HL-60 (cell line): ENCODE measurements at regions not wholly inside any gene's neighbourhood (a gene's known extent, or its start where the extent isn't known, plus 50 kb on each side); places are given as distances from the start of the nearest gene placed in this dataset.
"Not testable (repeated sequence)": the region's sequence is repeated elsewhere in the genome, so short reads cannot be mapped to it uniquely, and the experiment has no call there.

Source experiments
- DNase-seq, 2 experiments: peaks; one replicate each; pipeline ENCODE4 v3.0.0-alpha.2; 2010 to 2020; ENCODE audit warnings: low read depth in 1 of 2, low spot score in 1 of 2
- H3K27ac ChIP-seq: fragments of 250-450 bp; sonication (Bioruptor Pico); replicated peaks from 2 replicates; pipeline ENCODE4 v1.5.1; 2020; ENCODE audit warnings: mild to moderate bottlenecking, moderate library complexity
- H3K27me3 ChIP-seq: fragments of 250-450 bp; sonication (Bioruptor Pico); 2 replicates; pipeline ENCODE4 v1.5.1; 2021; ENCODE audit warnings: mild to moderate bottlenecking, moderate library complexity; ENCODE audit not compliant: insufficient read depth, poor library complexity, severe bottlenecking
- H3K4me3 ChIP-seq: replicated peaks from 2 replicates; pipeline ENCODE4 v1.5.1; 2011; ENCODE audit warnings: mild to moderate bottlenecking, control low read depth, low read length; ENCODE audit not compliant: insufficient read depth
- CTCF ChIP-seq: IDR thresholded peaks from one replicate; pipeline ENCODE4 v1.5.1; 2011; ENCODE audit warnings: low read length, control low read depth, inconsistent platforms; ENCODE audit not compliant: insufficient read depth
- GABPA ChIP-seq: IDR thresholded peaks from 2 replicates; pipeline ENCODE4 v1.6.1; 2012; ENCODE audit warnings: low read depth
- POLR2AphosphoS5 ChIP-seq: IDR thresholded peaks from 2 replicates; pipeline ENCODE4 v1.6.1; 2012; ENCODE audit warnings: low read depth
- SPI1 ChIP-seq: IDR thresholded peaks from 2 replicates; pipeline ENCODE4 v1.6.1; 2012; ENCODE audit warnings: low read depth, mild to moderate bottlenecking, borderline replicate concordance
- TF ChIP-seq, protein P1 (sequence below): IDR thresholded peaks from 2 replicates; pipeline ENCODE4 v1.6.1; 2012; ENCODE audit warnings: low read depth; ENCODE audit not compliant: insufficient replicate concordance

DNA sequence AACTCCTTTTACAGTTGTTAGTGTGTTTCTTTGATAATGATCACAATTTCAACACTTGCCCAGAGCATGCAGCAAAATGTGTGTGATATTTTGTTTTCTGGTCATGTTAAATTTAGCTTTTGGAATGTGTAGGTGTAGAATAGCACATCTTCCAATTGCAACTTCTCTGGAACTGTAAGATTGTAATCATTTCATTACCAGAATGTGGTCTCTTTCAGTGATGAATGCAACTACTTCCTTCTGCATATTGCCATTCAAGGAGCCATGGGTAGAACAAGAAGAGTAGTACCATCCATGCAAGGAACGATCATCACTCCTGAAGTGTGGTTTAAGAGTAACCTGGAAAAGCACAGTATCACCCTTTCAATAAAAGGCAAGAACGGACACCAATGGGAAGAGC lies 548.8 kb upstream of the ZNF804A start:
- no peak overlapping the region for H3K27ac ChIP-seq
- TF ChIP-seq, protein P1, sequence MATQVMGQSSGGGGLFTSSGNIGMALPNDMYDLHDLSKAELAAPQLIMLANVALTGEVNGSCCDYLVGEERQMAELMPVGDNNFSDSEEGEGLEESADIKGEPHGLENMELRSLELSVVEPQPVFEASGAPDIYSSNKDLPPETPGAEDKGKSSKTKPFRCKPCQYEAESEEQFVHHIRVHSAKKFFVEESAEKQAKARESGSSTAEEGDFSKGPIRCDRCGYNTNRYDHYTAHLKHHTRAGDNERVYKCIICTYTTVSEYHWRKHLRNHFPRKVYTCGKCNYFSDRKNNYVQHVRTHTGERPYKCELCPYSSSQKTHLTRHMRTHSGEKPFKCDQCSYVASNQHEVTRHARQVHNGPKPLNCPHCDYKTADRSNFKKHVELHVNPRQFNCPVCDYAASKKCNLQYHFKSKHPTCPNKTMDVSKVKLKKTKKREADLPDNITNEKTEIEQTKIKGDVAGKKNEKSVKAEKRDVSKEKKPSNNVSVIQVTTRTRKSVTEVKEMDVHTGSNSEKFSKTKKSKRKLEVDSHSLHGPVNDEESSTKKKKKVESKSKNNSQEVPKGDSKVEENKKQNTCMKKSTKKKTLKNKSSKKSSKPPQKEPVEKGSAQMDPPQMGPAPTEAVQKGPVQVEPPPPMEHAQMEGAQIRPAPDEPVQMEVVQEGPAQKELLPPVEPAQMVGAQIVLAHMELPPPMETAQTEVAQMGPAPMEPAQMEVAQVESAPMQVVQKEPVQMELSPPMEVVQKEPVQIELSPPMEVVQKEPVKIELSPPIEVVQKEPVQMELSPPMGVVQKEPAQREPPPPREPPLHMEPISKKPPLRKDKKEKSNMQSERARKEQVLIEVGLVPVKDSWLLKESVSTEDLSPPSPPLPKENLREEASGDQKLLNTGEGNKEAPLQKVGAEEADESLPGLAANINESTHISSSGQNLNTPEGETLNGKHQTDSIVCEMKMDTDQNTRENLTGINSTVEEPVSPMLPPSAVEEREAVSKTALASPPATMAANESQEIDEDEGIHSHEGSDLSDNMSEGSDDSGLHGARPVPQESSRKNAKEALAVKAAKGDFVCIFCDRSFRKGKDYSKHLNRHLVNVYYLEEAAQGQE, result no peak
- TF ChIP-seq SPI1, result no peak
- no peak for TF ChIP-seq POLR2AphosphoS5
- DNase-seq, result no peak
- H3K4me3 ChIP-seq, result no peak overlapping the region
- H3K27me3 ChIP-seq, result no peaks in the 10 kb centered on the region

- TF ChIP-seq, protein P1, result no peak
- TF ChIP-seq POLR2AphosphoS5, result no peak
- TF ChIP-seq SPI1, result no peak
- no peak for TF ChIP-seq CTCF
- TF ChIP-seq GABPA, result no peak
- DNase-seq, result no peak
- Histone ChIP-seq H3K27me3 (no peaks in the 10 kb centered on the region), H3K27ac (no peak overlapping the region), H3K4me3 (no peak overlapping the region)
Observed at GRCh38 chr2:184053326-184053725, 545.0 kb upstream of the ZNF804A start.

GRCh38 chr2:184054419-184054818 lies 543.9 kb upstream of the ZNF804A start:
- not testable (repeated sequence) for H3K27me3 ChIP-seq, DNase-seq, H3K4me3 ChIP-seq, H3K27ac ChIP-seq

GRCh38 chr2:184057910-184058309 lies 540.4 kb upstream of the ZNF804A start:
- no peak overlapping the region for H3K27ac ChIP-seq
- DNase-seq, result no peak
- no peak overlapping the region for H3K4me3 ChIP-seq
- no peaks in the 10 kb centered on the region for H3K27me3 ChIP-seq
- TF ChIP-seq CTCF (no peak), SPI1 (no peak), GABPA (no peak), POLR2AphosphoS5 (no peak)
- TF ChIP-seq, protein P1, result no peak

DNA sequence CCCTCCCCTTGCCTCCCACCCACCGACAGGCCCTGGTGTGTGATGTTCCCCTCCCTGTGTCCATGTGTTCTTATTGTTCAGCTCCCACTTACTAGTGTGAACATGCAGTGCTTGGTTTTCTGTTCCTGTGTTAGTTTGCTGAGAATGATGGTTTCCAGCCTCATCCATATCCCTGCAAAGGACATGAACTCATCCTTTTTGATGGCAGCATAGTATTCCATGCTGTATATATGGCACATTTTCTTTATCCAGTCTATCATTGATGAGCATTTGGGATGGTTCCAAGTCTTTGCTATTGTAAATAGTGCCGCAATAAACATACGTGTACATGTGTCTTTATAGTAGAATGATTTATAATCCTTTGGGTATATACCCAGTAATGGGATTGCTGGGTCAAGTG lies 538.1 kb upstream of the ZNF804A start:
- H3K27me3 ChIP-seq, H3K27ac ChIP-seq, DNase-seq: not testable (repeated sequence)

More for the DNA sequence above, 538.1 kb upstream of the ZNF804A start:
- not testable (repeated sequence) for H3K4me3 ChIP-seq
